HG02852 (cell line): ENCODE measurements at regions not wholly inside any gene's neighbourhood (a gene's known extent, or its start where the extent isn't known, plus 50 kb on each side); places are given as distances from the start of the nearest gene placed in this dataset.
A peak's percentile ranks its signal among the peaks of the same experiment; 100 is the strongest.
"Not testable (repeated sequence)": the region's sequence is repeated elsewhere in the genome, so short reads cannot be mapped to it uniquely, and the experiment has no call there.

ENCODE experiments used
- ATAC-seq: cut with Tn5 transposase; IDR thresholded peaks from one replicate; pipeline ENCODE4 v1.9.1; 2021; ENCODE audit warnings: mild to moderate bottlenecking, moderate library complexity; ENCODE audit not compliant: unreplicated experiment

DNA sequence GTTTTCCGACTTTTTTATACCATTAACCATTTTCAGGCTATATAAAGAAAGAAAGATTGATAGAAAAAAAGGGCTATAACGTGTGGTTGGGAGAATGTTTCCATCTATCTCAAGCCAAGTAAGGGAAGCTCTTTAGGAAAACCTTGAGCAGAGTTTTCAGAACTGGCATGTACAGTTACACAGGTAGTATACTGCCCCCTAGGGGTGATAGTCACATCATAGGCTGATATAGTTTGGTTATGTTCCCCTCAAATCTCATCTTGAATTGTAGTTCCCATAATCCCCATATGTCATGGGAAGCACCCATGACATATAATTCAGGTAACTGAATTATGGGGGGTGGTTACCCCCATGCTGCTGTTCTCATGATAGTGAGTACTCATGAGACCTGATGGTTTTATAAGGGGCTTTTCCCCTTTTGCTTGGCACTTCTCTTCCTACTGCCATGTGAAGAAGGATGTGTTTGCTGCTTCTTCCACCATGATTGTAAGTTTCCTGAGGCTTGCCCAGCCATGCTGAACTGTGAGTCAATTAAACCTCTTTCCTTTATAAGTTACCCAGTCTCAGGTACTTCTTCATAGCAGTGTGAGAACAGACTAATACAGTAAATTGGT lies 186.8 kb downstream of the TMA16 start:
- ATAC-seq: peak; percentile 90

DNA sequence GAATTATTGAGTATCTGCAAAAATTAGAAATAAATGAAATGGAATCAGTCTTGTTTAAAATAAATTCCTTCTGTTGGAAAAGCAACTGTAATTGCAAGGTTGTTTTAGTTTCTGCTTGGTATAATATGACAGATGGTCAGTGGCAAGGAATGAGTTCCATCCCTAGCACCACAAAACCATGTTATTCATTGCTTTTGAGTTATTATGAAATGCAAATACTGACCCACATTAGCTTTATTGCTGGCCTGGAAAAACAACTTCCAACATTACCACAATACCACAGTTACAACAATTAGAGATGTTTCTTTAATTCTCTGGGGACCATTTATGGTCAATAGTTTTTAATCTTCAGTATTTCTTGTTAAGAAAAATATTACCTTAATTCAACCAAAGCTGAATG lies 194.4 kb downstream of the TMA16 start:
- ATAC-seq: no peak

DNA sequence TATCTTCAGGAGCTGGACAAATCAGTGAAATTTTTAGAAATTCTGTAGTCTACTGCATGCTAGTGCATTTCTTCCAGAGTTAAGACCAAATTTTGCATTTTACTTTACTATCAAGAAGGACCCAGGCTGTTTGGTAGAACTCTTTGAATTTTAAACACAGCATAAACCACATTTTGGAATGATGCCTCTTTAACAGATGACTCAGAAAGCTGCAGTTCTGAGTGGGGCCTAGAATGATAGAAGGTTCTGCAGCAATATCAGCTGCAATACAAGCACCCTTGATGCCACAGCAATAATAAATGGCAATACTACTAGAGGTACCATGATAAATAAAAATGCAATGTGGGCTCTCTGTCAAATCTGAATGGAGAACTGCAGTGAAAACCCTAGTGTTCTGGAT lies 198.7 kb downstream of the TMA16 start:
- ATAC-seq: no peak

DNA sequence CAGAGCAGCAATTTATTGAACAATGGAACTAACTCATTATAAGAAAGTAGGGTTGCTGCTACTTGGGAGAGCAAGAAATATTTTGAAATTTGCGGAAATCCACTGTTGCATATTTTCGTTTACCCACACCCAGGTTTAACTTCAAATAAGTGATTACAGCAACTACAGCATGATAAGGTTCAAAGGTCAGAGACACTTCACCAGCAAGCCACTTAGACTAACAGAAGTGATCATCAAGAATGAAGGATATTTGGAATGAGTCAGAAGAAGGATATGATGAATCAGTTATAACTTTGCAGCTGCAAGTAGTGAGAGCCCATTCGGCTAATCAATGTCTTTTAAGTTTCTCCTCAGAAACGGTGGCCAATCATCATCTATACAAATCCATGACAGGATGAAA lies 199.3 kb downstream of the TMA16 start:
- no peak for ATAC-seq

DNA sequence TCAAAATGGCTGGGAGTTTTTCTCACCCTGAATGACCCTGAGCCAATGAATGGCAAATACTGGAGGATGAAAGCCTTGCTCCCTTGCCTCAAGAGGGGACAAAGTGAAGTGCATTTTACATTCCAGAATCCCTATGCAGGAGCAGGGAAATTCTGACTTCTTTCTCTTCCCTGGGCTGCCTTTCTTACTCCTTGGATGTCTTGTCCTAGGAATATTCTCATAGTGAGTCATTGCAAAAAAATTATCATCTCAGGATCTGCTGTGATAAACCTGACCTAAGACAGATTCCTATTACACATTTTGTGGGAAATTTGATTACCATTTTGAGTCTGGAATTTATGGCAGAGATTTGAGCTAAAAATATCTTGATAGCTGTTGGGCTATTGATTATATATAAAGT lies 199.9 kb downstream of the TMA16 start:
- no peak for ATAC-seq

DNA sequence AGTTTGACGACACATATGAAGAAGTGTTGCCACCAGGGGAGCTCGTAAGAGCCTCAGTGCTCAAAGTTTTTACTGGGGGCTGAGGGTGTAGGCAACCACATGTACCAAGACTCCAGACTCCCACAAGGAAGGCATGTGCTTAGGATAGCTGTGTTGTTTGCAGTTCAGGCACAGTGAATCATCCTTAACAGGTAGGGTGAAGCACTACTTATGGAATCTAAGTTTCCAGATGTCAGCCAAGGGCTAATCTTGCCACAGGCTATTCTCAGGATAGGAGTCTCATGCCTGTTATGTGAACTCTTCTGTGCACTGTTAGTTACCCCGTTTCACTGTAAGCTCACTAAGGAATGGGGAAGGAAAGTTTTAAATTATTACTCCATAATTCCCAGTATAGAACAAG lies 202.6 kb downstream of the TMA16 start:
- no peak for ATAC-seq

DNA sequence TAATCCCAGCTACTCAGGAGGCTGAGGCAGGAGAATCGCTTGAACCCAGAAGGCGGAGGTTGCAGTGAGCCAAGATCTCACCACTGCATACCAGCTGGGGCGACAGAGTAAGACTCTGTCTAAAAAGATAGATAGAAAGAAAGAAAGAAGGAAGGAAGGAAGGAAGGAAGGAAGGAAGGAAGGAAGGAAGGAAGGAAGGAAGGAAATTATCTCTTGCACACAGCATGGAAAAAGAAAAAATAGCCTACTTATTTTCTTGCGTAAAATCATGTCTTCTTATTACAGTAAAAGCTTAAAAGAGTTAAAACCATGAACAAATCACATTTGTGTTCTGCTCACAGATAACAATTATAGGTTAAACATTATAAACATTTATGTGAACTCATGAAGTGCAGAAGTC lies 205.9 kb downstream of the TMA16 start:
- ATAC-seq: not testable (repeated sequence)

DNA sequence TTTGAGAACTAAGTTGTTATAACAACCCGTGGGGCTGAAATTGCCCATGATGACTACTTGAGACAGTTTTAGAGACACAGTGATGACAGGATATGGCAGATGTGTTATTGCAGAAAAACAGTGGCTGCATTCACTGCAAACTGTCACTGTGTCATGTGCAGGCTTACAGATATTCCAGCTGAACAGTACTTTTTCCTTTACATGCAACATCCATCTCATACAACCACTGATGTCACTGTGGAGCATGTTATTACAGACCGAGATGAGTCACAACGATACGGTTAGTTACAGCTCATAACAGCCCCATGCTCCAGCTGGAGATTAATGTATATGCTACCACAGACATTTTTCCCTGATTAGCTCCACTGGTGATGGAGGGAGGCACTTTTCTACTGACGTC lies 207.4 kb downstream of the TMA16 start:
- peak; percentile 98 for ATAC-seq

DNA sequence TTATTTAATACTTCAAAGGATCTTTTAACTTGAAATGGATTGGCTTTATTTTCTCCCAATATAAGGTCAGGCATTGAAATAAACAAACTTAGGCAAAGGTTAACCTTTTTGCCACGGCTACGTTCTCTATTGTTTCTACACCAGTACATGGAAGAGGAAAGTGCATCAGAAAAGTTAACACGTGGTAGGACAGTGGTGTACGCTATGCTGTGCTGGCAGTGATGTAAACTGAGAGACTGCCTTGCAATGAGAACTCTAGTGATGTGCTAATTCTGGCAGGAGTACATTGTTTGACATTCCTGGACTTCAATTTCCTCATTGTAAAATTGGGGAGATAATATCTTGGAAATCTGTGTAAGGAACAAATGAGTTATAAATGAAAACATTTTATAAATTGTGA lies 208.2 kb downstream of the TMA16 start:
- ATAC-seq: no peak

DNA sequence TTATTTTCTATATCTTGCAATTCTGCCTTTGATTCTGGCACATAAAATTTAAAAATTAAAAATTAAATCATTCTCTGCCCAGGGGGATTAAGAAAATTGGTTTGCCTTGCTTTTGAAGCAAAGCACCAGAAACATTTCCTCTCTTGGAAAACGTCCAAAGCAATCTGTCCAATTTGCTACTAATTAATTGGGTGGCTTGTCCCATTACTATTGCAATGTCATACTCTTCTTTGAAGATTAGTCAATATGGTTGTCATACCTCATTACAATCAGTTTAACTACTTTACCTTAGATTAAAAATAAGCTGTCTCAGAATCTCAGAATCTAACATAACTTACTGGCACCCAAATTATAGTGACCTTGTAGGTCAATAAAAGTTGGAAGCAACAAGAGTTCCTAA lies 208.8 kb downstream of the TMA16 start:
- ATAC-seq: no peak

DNA sequence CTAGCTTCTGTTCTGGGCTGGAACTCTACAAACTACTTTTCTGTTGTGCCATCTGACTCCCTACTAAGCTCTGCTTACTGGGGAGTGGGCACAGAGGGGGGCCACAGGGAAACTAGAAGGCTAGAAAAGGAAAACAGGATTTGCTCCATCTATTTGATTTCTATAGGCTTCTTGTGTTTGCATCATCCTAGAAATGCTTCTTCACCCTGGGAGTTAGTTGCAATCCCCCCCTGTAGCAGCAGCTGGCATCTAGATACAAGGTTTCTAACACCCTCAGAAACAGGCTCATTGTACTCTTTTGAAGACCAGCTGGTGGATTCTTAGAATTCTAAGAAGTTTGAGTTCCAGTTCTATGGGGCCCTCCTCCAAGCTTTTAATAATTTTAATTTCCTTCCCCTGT lies 213.4 kb downstream of the TMA16 start:
- no peak for ATAC-seq

DNA sequence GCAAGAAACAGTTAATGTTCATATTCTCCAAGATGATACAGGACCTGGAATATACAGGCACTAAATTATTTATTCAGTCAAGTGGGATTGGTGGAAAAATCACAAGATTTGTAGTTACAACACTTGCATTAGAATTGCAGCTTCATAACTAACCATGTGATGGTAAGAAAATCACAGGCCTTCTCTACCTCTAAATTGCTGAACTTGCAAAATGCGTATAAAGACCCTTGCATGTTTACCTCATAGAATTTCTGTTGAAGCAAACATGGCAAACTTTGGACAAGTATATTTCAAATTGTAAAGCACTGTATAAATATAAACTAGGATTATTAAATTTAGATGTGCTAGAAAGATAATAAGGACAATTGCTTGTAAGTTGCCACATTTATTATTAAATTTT lies 215.1 kb downstream of the TMA16 start:
- no peak for ATAC-seq

DNA sequence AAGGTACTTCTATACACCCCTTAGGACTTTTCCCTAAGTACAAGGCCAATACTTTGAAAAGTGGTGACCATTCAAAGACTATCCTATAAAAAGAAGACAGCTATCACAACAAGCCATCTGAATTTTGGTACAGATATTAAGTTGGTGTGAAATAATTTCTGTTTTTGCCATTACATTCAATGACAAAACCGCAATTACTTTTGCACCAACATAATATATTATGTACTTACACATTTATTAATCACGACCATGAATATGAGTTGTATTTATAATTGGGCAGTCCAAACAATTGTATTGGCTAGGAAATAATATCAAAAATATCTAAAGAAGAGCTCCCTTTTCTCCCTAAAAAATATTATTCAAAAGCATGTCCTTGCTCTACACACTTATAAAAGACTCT lies 215.7 kb downstream of the TMA16 start:
- no peak for ATAC-seq

DNA sequence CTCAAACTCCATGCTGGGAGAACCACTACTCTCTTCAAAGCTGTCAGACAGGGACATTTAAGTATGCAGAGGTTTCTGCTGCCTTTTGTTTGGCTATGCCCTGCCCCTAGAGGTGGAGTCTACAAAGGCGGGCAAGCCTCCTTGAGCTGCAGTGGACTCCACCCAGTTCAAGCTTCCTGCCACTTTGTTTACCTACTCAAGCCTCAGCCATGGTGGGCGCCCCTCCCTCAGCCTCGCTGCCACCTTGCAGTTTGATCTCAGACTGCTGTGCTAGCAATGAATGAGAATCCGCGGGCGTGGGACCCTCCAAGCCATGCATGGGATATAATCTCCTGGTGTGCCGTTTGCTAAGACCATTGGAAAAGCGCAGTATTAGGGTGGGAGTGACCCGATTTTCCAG lies 230.0 kb downstream of the TMA16 start:
- ATAC-seq: not testable (repeated sequence)

DNA sequence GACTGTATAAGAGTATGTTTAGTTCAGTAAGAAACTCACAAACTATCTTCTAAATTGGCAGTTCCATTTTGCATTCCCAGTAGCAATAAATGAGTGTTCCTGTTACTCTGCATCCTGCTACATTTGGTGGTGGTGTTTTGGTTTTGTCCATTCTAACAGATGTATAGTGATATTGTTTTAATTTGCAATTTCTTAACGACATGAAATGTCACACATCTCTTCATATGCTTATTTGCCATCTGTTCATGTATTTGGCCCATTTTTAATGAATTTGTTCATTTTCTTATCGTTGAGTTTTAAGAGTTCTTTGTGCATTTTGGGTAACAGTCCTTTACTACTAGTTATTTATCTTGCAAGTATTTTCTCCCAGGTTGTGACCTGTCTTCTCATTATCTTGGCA lies 232.2 kb downstream of the TMA16 start:
- ATAC-seq: no peak

DNA sequence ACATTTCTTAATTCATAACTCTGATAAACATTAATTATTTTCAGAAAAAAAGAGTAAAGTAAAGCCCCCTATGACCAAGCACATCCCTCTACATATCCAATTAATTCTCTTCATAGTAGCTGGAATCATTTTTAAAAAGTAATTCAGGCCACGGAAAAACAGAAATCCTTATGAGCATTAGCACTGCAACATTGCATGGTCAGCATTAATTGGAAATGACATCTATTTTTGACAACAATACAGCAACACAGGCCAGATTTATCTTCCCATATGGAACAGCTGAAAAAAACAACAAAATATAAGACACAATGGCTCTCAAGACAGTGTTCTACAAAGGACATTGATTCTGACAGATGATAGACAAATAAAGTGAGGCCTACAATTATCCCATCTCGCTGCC lies 236.6 kb downstream of the TMA16 start:
- ATAC-seq: no peak

DNA sequence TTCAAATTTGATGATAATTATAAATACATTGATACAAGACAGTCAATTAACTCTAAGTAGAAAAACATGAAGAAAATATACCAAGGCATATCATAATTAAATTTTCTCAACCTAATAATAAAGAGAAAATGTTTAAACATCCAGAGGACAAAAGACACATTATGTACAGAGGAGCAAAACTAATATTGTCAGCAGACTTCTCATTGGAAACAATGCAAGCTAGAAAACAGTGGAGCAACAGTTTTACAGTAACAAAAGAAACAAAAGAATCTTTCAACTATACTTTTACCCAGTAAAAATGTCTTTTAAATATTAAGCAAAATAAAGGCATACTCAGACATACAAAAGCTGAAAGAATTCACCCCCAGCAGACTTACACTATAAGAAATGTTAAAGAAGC lies 238.0 kb downstream of the TMA16 start:
- no peak for ATAC-seq

DNA sequence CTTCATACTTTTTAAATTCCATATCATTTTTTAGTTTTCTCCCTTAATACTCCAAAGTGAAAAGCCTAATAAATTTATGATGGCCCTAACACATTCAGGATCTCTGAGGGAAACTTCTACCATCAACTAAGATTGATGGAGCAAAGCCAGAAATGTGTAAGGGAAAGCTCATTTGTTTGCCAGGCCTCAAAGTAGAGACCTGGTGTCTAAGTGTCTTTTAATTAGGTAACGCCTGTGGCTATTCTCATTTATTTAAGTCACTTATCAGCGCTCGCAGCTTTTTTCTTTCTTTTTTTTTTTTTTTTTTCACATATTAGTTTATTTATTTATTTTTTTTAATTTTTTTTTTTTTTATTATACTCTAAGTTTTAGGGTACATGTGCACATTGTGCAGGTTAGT lies 242.4 kb downstream of the TMA16 start:
- ATAC-seq: no peak

DNA sequence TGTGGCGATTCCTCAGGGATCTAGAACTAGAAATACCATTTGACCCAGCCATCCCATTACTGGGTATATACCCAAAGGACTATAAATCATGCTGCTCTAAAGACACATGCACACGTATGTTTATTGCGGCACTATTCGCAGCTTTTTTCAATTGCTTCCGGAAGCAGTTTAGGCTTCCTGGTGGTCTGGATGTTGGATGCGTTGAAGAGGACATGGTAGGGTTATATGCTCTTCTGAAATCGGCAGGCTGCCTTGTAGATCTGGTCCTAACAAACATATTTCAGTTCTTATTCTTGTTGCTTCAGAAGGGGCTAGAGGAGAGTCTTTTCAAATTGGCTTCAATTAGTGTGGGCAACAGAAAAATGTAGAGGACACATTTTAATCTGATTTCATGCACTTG lies 243.4 kb downstream of the TMA16 start:
- not testable (repeated sequence) for ATAC-seq

DNA sequence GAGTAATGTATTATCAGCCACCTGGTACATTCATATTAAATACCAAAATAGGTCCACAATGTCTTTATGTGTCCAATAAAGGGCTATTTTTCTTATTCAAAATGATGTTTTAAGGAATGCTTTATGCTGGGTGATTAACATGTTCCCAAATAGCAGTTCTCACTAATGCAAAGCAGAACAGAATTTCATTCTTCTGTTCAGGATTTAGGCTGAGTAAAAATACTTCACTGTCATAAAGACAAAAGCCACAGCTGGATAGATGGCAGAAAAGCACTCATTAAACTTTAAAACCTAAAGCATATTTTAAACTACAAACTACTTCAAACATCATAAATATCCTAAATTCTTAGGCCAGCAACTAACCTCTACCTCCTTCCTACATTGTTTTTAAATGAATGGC lies 244.0 kb downstream of the TMA16 start:
- ATAC-seq: no peak

DNA sequence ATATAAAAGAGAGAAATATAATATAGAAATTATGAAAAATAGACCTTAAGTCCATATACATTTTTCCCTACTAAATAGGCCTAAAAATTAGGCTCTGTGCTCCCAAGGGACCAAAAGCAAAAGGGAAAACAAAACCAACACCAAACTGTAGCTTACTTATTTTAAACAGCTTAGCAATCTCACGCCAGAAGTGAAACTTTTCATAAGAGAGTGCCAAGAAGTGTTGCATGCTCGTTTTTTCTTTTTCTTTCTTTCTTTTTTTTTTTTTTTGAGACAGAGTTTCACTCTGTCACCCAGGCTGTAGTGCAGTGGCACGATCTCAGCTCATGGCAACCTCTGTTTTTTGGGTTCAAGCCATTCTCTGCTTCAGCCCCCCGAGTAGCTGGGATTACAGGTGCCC lies 250.4 kb downstream of the TMA16 start:
- peak; percentile 97 for ATAC-seq

DNA sequence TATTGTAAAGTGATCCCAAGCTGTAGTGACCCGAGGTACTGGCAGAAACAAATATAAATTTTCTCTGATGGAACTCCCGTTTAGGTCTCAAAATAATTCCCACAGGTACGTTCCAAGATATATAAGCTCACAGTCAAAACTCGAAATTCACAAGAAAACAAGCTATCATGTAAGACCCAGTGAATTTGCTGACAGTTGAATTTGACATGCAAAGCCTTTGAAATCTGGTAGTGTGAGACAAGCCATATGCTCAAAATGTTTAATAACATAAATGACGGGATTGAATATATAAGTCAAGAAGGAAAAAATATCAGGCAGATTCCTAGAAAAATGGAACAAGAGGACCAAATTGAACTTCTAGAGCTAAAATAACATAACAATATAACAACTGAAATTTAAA lies 252.8 kb downstream of the TMA16 start:
- ATAC-seq: no peak

DNA sequence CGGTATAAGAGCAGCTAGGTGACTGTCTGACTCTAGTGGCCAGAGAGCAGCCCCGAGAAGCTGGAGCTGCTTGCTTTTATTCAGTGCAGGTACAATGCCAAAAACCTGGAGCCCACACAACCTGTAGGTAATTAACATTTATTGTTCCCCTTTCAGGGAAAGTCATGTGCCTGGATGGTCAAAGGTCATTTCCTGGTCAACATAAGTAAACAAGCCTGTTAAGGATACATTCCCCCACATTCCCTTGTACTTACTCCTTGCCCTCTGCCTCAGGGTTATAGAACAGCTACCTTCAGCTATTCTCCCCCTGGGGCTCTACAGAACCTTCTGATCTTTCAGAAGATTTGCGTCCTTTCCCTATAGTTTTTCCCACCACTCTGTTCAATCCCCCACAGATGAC lies 253.4 kb downstream of the TMA16 start:
- no peak for ATAC-seq

DNA sequence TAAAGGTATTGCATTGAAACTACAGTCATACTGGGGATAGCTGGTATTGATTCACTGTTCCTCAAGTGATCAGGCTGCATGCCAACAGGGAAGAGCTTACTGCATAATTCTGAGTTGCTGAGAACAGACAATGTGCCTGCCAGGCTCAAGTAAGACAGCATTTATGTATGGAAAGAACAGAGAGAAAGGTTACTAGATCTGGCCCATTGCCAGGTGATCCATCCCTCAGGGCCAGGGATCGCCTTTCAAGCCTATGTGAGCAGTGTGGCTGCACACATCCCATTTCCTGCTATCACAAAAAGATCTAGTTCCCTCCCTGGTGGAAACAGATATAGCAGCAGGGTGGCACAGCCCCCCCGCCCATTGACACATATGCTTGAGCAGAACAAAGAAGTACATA lies 254.0 kb downstream of the TMA16 start:
- no peak for ATAC-seq
